Kidney (tissue), 13 donors: ENCODE measurements at regions not wholly inside any gene's neighbourhood (a gene's known extent, or its start where the extent isn't known, plus 50 kb on each side); places are given as distances from the start of the nearest gene placed in this dataset.

Experiments
- DNase-seq, 5 donors: peaks; one replicate each; pipeline ENCODE4 v3.0.0-alpha.2; 2013 to 2020
- FAIRE-seq: peaks from 2 replicates; lab custom pipeline; 2012; peaks lifted over from hg19 to GRCh38; lab: Jason Lieb, UNC
- H3K27ac ChIP-seq, 2 donors: one replicate each; pipeline ENCODE4 v1.7.0; 2013; ENCODE audit warnings: low read depth in 2 of 2, low read length in 2 of 2, inconsistent platforms in 1 of 2
- H3K27me3 ChIP-seq: one replicate; pipeline ENCODE4 v1.7.1; 2013; ENCODE audit warnings: low read length, inconsistent platforms; ENCODE audit not compliant: control insufficient read depth, insufficient read depth
- H3K36me3 ChIP-seq, 3 donors: one replicate each; pipeline versions ENCODE4 v1.7.0 to v1.7.1; 2013; ENCODE audit warnings: low read length in 3 of 3, control low read depth in 1 of 3, inconsistent platforms in 1 of 3; ENCODE audit not compliant: insufficient read depth in 3 of 3, control insufficient read depth in 2 of 3
- H3K4me1 ChIP-seq, 3 donors: one replicate each; pipeline versions ENCODE4 v1.7.0 to v1.7.1; 2013; ENCODE audit warnings: low read length in 3 of 3, inconsistent platforms in 1 of 3, low read depth in 1 of 3; ENCODE audit not compliant: control insufficient read depth in 2 of 3, insufficient read depth in 2 of 3
- H3K4me3 ChIP-seq, 3 donors: one replicate each; pipeline versions ENCODE4 v1.7.0 to v1.8.1; 2013; ENCODE audit warnings: low read length in 3 of 3, control low read depth in 1 of 3, inconsistent platforms in 1 of 3
- H3K9ac ChIP-seq, 3 donors: one replicate each; pipeline versions ENCODE4 v1.7.0 to v1.7.1; 2013; ENCODE audit warnings: low read length in 3 of 3, control low read depth in 1 of 3, inconsistent platforms in 1 of 3
- H3K9me3 ChIP-seq, 3 donors: one replicate each; pipeline versions ENCODE4 v1.7.0 to v1.7.1; 2013; ENCODE audit warnings: low read length in 3 of 3, control low read depth in 1 of 3, inconsistent platforms in 1 of 3; ENCODE audit not compliant: control insufficient read depth in 2 of 3, insufficient read depth in 1 of 3
- CTCF ChIP-seq: IDR thresholded peaks from 3 replicates; pipeline ENCODE4 v1.5.1; 2012; ENCODE audit warnings: mild to moderate bottlenecking, moderate library complexity, borderline replicate concordance; ENCODE audit not compliant: insufficient read depth; ENCODE audit errors: extremely low read depth
- intact Hi-C: fragments of 100-400 bp; cut with DNase I; formaldehyde crosslinking; loops from one replicate; pipeline ENCODE4 v1.11.1; 2022
- donor health status: control.
- donor health status: control.
- donor health status: control.
- donor health status: control.
- donor health status: control.
- donor health status: DM: yes; HTN: yes; CAD: no.
- donor health status: Normal renal cell carcinoma (clear cell type).

GRCh38 chr6:6503191-6503590, 85.3 kb upstream of the LY86 start:
- no peak overlapping the region for H3K9ac ChIP-seq
- no peaks in the 10 kb centered on the region for H3K4me1 ChIP-seq
- H3K4me3 ChIP-seq = no peak overlapping the region
- intact Hi-C loops = no loop called here
- TF ChIP-seq CTCF = no peak
- H3K9me3 ChIP-seq = peaks cover 0 to 3% (median 0%) of the 10 kb centered on the region in 3 donors
- no peaks in the 10 kb centered on the region for H3K27me3 ChIP-seq
- no peaks in the 10 kb centered on the region for H3K36me3 ChIP-seq
- DNase-seq (no peak), FAIRE-seq (no peak)
- H3K27ac ChIP-seq = no peak overlapping the region

GRCh38 chr6:6505111-6505510, 83.4 kb upstream of the LY86 start:
- TF ChIP-seq CTCF = no peak
- Histone ChIP-seq H3K27ac (no peak overlapping the region), H3K9me3 (peaks cover 0 to 11% (median 0%) of the 10 kb centered on the region in 3 donors), H3K27me3 (no peaks in the 10 kb centered on the region), H3K4me3 (no peak overlapping the region), H3K9ac (no peak overlapping the region), H3K36me3 (no peaks in the 10 kb centered on the region), H3K4me1 (no peaks in the 10 kb centered on the region)
- DNase-seq = no peak
- intact Hi-C loops = no loop called here
- FAIRE-seq = no peak

DNA sequence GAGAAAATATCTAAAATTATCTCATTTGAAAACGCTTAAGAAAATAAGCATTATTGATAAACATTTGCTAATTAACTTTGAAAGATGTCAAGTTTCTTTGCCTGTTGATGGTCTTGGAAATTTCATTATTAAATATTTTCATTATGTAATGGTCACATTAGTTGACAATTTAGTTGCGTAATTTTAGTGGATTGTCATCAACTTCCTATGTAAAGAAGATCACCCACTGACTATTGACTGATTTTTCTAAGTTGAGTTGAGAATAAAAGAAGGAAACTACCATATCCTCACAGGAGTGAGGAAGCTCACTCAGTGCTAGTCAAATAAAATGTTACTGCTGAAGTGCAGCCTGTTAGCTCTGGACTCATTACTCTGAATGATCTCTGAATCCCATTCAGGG, 79.9 kb upstream of the LY86 start:
- intact Hi-C loops = no loop called here
- no peak overlapping the region for H3K4me3 ChIP-seq
- H3K27me3 ChIP-seq = no peaks in the 10 kb centered on the region
- TF ChIP-seq CTCF = no peak
- DNase-seq (no peak), FAIRE-seq (no peak)
- H3K36me3 ChIP-seq = no peaks in the 10 kb centered on the region
- no peaks in the 10 kb centered on the region for H3K4me1 ChIP-seq
- no peak overlapping the region for H3K27ac ChIP-seq
- H3K9ac ChIP-seq = no peak overlapping the region
- peaks cover 0 to 11% (median 0%) of the 10 kb centered on the region in 3 donors for H3K9me3 ChIP-seq

GRCh38 chr6:6509284-6509683, 79.2 kb upstream of the LY86 start:
- H3K27ac ChIP-seq = no peak overlapping the region
- H3K36me3 ChIP-seq = no peaks in the 10 kb centered on the region
- peaks cover 0 to 11% (median 0%) of the 10 kb centered on the region in 3 donors for H3K9me3 ChIP-seq
- FAIRE-seq (no peak), DNase-seq (no peak)
- intact Hi-C loops = no loop called here
- TF ChIP-seq CTCF = no peak
- no peaks in the 10 kb centered on the region for H3K27me3 ChIP-seq
- H3K4me1 ChIP-seq = no peaks in the 10 kb centered on the region
- H3K9ac ChIP-seq = no peak overlapping the region
- H3K4me3 ChIP-seq = no peak overlapping the region
